Uterus (tissue), 2 donors: ENCODE measurements at regions not wholly inside any gene's neighbourhood (a gene's known extent, or its start where the extent isn't known, plus 50 kb on each side); places are given as distances from the start of the nearest gene placed in this dataset.

Source experiments
- CTCF ChIP-seq, 4 experiments: fragments of 200-600 bp in 2 of 4; fragments of 450-650 bp in 2 of 4; sonication (generic) in 2 of 4; IDR thresholded peaks; one replicate each; pipeline ENCODE4 v1.5.1; 2016 to 2019; ENCODE audit warnings: antibody characterized with exemption in 4 of 4, mild to moderate bottlenecking in 2 of 4, moderate library complexity in 1 of 4
- POLR2A ChIP-seq, 2 donors: fragments of 450-650 bp; IDR thresholded peaks; one replicate each; pipeline ENCODE4 v1.6.1; 2016; ENCODE audit warnings: antibody characterized with exemption in 2 of 2, mild to moderate bottlenecking in 1 of 2, moderate library complexity in 1 of 2

GRCh38 chr3:30187366-30187765 lies 419.0 kb upstream of the TGFBR2 start:
- TF ChIP-seq CTCF (IDR thresholded peaks at IDR 0.05) (no peak), POLR2A (IDR thresholded peaks at IDR 0.05) (no peak)
